Stimulated activated CD4-positive, alpha-beta T cell treated with anti-CD3 and anti-CD28 coated beads, Interleukin-1b, Interleukin-23, amount 100 ng/mL, for 48 hours (primary cell): ENCODE measurements at regions not wholly inside any gene's neighbourhood (a gene's known extent, or its start where the extent isn't known, plus 50 kb on each side); places are given as distances from the start of the nearest gene placed in this dataset.

Experiments used
- DNase-seq: peaks from one replicate; pipeline ENCODE4 v3.0.0-alpha.2; 2020

- DNase-seq, result no peak
Observed at GRCh38 chr13:34591900-34592529, 350.1 kb upstream of the NBEA start.

- no peak for DNase-seq
Observed at GRCh38 chr13:34593658-34594057, 348.4 kb upstream of the NBEA start.

- no peak for DNase-seq
Observed at GRCh38 chr13:34594507-34594906, 347.6 kb upstream of the NBEA start.

- no peak for DNase-seq
Observed at GRCh38 chr13:34608331-34608730, 333.7 kb upstream of the NBEA start.

- DNase-seq, result no peak
Observed at GRCh38 chr13:34611671-34612070, 330.4 kb upstream of the NBEA start.

GRCh38 chr13:34617473-34618083 is 324.5 kb upstream of the NBEA start:
- DNase-seq, result no peak

- DNase-seq, result no peak
Observed at GRCh38 chr13:34618654-34619053, 323.4 kb upstream of the NBEA start.

- no peak for DNase-seq
Observed at GRCh38 chr13:34619326-34619725, 322.7 kb upstream of the NBEA start.

- DNase-seq, result no peak
Observed at GRCh38 chr13:34620074-34620850, 321.8 kb upstream of the NBEA start.

- no peak for DNase-seq
Observed at GRCh38 chr13:34620862-34621261, 321.2 kb upstream of the NBEA start.

GRCh38 chr13:34623331-34623730 is 318.7 kb upstream of the NBEA start:
- DNase-seq, result no peak

GRCh38 chr13:34627509-34628208 is 314.4 kb upstream of the NBEA start:
- no peak for DNase-seq

GRCh38 chr13:34628209-34628682 is 313.8 kb upstream of the NBEA start:
- DNase-seq, result no peak

- DNase-seq, result no peak
Observed at GRCh38 chr13:34634448-34634847, 307.6 kb upstream of the NBEA start.

- no peak for DNase-seq
Observed at GRCh38 chr13:34637138-34637537, 304.9 kb upstream of the NBEA start.

GRCh38 chr13:34637636-34638035 is 304.4 kb upstream of the NBEA start:
- DNase-seq, result no peak

- DNase-seq, result no peak
Observed at GRCh38 chr13:34638897-34639296, 303.2 kb upstream of the NBEA start.

GRCh38 chr13:34640179-34640992 is 301.7 kb upstream of the NBEA start:
- DNase-seq, result no peak

- no peak for DNase-seq
Observed at GRCh38 chr13:34640993-34641330, 301.1 kb upstream of the NBEA start.

GRCh38 chr13:34647379-34648150 is 294.5 kb upstream of the NBEA start:
- no peak for DNase-seq

- DNase-seq, result no peak
Observed at GRCh38 chr13:34654203-34654602, 287.9 kb upstream of the NBEA start.

GRCh38 chr13:34654647-34655046 is 287.4 kb upstream of the NBEA start:
- no peak for DNase-seq
